ENCODE measurements at regions not wholly inside any gene's neighbourhood (a gene's known extent, or its start where the extent isn't known, plus 50 kb on each side); places are given as distances from the start of the nearest gene placed in this dataset.

GRCh38 chr6:18973251-18973650, 586.1 kb downstream of the RNF144B start:
- in situ Hi-C loops (cut with HindIII; ENCODE audit: low pct_unique_long_range_greater_than_20kb, low sequenced_read_pairs) = no loop called here
- no peak for DNase-seq (ENCODE audit: low read depth, low spot score)

- no peak for DNase-seq (ENCODE audit: low read depth, low spot score)
- in situ Hi-C loops (cut with HindIII; ENCODE audit: low pct_unique_long_range_greater_than_20kb, low sequenced_read_pairs) = no loop called here
Measured at GRCh38 chr6:18976091-18976490, 588.9 kb downstream of the RNF144B start.

- no peak for DNase-seq (ENCODE audit: low read depth, low spot score)
- in situ Hi-C loops (cut with HindIII; ENCODE audit: low pct_unique_long_range_greater_than_20kb, low sequenced_read_pairs) = no loop called here
Measured at GRCh38 chr6:18976966-18977365, 589.8 kb downstream of the RNF144B start.

- in situ Hi-C loops (cut with HindIII; ENCODE audit: low pct_unique_long_range_greater_than_20kb, low sequenced_read_pairs) = no loop called here
Measured at GRCh38 chr6:18978337-18979128, 591.4 kb downstream of the RNF144B start.

GRCh38 chr6:18985061-18985460, 597.9 kb downstream of the RNF144B start:
- DNase-seq (ENCODE audit: low read depth, low spot score) = no peak
- in situ Hi-C loops (cut with HindIII; ENCODE audit: low pct_unique_long_range_greater_than_20kb, low sequenced_read_pairs) = no loop called here

More at GRCh38 chr6:18978337-18979128, 591.4 kb downstream of the RNF144B start:
- DNase-seq (ENCODE audit: low read depth, low spot score) = no peak

GRCh38 chr6:18985996-18986395, 598.8 kb downstream of the RNF144B start:
- in situ Hi-C loops (cut with HindIII; ENCODE audit: low pct_unique_long_range_greater_than_20kb, low sequenced_read_pairs) = no loop called here
- no peak for DNase-seq (ENCODE audit: low read depth, low spot score)

- DNase-seq (ENCODE audit: low read depth, low spot score) = no peak
- in situ Hi-C loops (cut with HindIII; ENCODE audit: low pct_unique_long_range_greater_than_20kb, low sequenced_read_pairs) = no loop called here
Measured at GRCh38 chr6:18988636-18989035, 601.5 kb downstream of the RNF144B start.

GRCh38 chr6:18990059-18990978, 603.2 kb downstream of the RNF144B start:
- in situ Hi-C loops (cut with HindIII; ENCODE audit: low pct_unique_long_range_greater_than_20kb, low sequenced_read_pairs) = no loop called here

GRCh38 chr6:18997375-18997826, 610.3 kb downstream of the RNF144B start:
- peak; percentile 82 for DNase-seq (ENCODE audit: low read depth, low spot score)
- in situ Hi-C loops (cut with HindIII; ENCODE audit: low pct_unique_long_range_greater_than_20kb, low sequenced_read_pairs) = no loop called here

More at GRCh38 chr6:18990059-18990978, 603.2 kb downstream of the RNF144B start:
- DNase-seq (ENCODE audit: low read depth, low spot score) = peak; percentile 87

GRCh38 chr6:19002976-19003560, 615.9 kb downstream of the RNF144B start:
- in situ Hi-C loops (cut with HindIII; ENCODE audit: low pct_unique_long_range_greater_than_20kb, low sequenced_read_pairs) = no loop called here
- DNase-seq (ENCODE audit: low read depth, low spot score) = no peak

- in situ Hi-C loops (cut with HindIII; ENCODE audit: low pct_unique_long_range_greater_than_20kb, low sequenced_read_pairs) = no loop called here
- no peak for DNase-seq (ENCODE audit: low read depth, low spot score)
Measured at GRCh38 chr6:19004176-19004575, 617.0 kb downstream of the RNF144B start.

- no peak for DNase-seq (ENCODE audit: low read depth, low spot score)
- in situ Hi-C loops (cut with HindIII; ENCODE audit: low pct_unique_long_range_greater_than_20kb, low sequenced_read_pairs) = no loop called here
Measured at GRCh38 chr6:19009769-19010168, 622.6 kb downstream of the RNF144B start.

- DNase-seq (ENCODE audit: low read depth, low spot score) = no peak
- in situ Hi-C loops (cut with HindIII; ENCODE audit: low pct_unique_long_range_greater_than_20kb, low sequenced_read_pairs) = no loop called here
Measured at GRCh38 chr6:19013026-19013705, 626.0 kb downstream of the RNF144B start.

- in situ Hi-C loops (cut with HindIII; ENCODE audit: low pct_unique_long_range_greater_than_20kb, low sequenced_read_pairs) = no loop called here
- DNase-seq (ENCODE audit: low read depth, low spot score) = peak; percentile 83
Measured at GRCh38 chr6:19024737-19025136, 637.6 kb downstream of the RNF144B start.

- no peak for DNase-seq (ENCODE audit: low read depth, low spot score)
- in situ Hi-C loops (cut with HindIII; ENCODE audit: low pct_unique_long_range_greater_than_20kb, low sequenced_read_pairs) = no loop called here
Measured at GRCh38 chr6:19028201-19028600, 641.1 kb downstream of the RNF144B start.

- in situ Hi-C loops (cut with HindIII; ENCODE audit: low pct_unique_long_range_greater_than_20kb, low sequenced_read_pairs) = no loop called here
- DNase-seq (ENCODE audit: low read depth, low spot score) = no peak
Measured at GRCh38 chr6:19032591-19033295, 645.6 kb downstream of the RNF144B start.

- in situ Hi-C loops (cut with HindIII; ENCODE audit: low pct_unique_long_range_greater_than_20kb, low sequenced_read_pairs) = no loop called here
- no peak for DNase-seq (ENCODE audit: low read depth, low spot score)
Measured at GRCh38 chr6:19033683-19034082, 646.5 kb downstream of the RNF144B start.

All from SK-MEL-5 (cell line).